Stimulated activated memory B cell treated with anti-CD40 and anti-IgM and Interleukin-4, amounts not matched to agents 10 μg/mL and 1 μg/mL and 100 μg/mL, for 72 hours (primary cell): ENCODE measurements at regions not wholly inside any gene's neighbourhood (a gene's known extent, or its start where the extent isn't known, plus 50 kb on each side); places are given as distances from the start of the nearest gene placed in this dataset.
"Not testable (repeated sequence)": the region's sequence is repeated elsewhere in the genome, so short reads cannot be mapped to it uniquely, and the experiment has no call there.

ENCODE experiments used
- ATAC-seq: fragments of 150-1000 bp; cut with Tn5 transposase; 2 replicates; pipeline ENCODE4 v1.10.0; 2021
- H3K27ac Mint-ChIP-seq: one replicate; pipeline ENCODE4 v1.8.0; 2022; ENCODE audit warnings: mild to moderate bottlenecking, mixed read lengths
- H3K27me3 Mint-ChIP-seq: one replicate; pipeline ENCODE4 v1.8.0; 2022; ENCODE audit warnings: mixed read lengths
- H3K36me3 Mint-ChIP-seq: one replicate; pipeline ENCODE4 v1.8.0; 2022; ENCODE audit warnings: mixed read lengths
- H3K4me1 Mint-ChIP-seq: one replicate; pipeline ENCODE4 v1.8.0; 2022; ENCODE audit warnings: mixed read lengths
- H3K4me3 Mint-ChIP-seq: one replicate; pipeline ENCODE4 v1.8.0; 2022; ENCODE audit warnings: mild to moderate bottlenecking, moderate library complexity, mixed read lengths
- H3K9me3 Mint-ChIP-seq: one replicate; pipeline ENCODE4 v1.8.0; 2022; ENCODE audit warnings: mixed read lengths

DNA sequence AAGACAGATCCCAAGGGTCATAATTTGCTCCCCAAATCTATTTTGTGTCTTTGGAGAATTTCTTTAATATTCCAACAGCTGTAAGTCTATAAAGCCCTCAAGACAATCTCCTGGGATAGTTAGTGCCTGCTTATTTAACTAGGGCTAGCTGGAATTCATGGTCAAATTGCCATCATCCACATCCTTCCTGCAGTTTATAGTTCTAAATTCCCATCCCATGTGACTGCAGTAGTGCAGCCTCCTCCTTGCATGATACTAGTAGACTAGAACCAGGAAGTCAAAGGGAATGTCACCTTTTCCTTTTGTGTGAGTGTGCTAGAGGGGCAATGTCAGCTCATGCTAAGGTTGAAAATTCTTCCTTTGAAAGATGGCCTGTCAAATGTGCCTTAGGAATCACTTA is 214.8 kb upstream of the PIK3R1 start:
- no peak for ATAC-seq
- Mint-ChIP-seq H3K27me3 (no peaks in the 10 kb centered on the region), H3K27ac (no peak overlapping the region), H3K36me3 (no peaks in the 10 kb centered on the region), H3K4me3 (no peak overlapping the region), H3K9me3 (no peaks in the 10 kb centered on the region), H3K4me1 (no peaks in the 10 kb centered on the region)

DNA sequence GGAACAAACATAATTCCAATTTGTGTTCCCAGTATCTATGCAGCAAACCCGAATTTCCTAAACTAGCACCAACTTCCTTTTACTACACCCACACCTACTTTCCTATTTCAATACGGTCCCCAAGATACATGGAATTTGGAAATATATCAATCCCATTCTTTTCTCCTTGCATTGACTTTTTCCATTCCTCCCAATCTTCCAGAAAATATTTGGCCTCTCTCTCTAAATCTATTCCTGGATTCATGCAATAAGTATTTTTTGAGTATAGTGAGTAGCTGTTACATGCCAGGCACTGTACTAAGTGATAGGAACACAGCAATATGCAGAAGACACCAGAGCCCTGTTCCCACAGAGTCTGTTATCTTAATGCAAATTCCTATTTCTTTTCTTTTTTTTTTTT is 216.2 kb upstream of the PIK3R1 start:
- H3K4me3 Mint-ChIP-seq: no peak overlapping the region
- H3K27me3 Mint-ChIP-seq: no peaks in the 10 kb centered on the region
- no peak overlapping the region for H3K27ac Mint-ChIP-seq
- H3K4me1 Mint-ChIP-seq: no peaks in the 10 kb centered on the region
- ATAC-seq: no peak
- no peaks in the 10 kb centered on the region for H3K36me3 Mint-ChIP-seq
- H3K9me3 Mint-ChIP-seq: no peaks in the 10 kb centered on the region

DNA sequence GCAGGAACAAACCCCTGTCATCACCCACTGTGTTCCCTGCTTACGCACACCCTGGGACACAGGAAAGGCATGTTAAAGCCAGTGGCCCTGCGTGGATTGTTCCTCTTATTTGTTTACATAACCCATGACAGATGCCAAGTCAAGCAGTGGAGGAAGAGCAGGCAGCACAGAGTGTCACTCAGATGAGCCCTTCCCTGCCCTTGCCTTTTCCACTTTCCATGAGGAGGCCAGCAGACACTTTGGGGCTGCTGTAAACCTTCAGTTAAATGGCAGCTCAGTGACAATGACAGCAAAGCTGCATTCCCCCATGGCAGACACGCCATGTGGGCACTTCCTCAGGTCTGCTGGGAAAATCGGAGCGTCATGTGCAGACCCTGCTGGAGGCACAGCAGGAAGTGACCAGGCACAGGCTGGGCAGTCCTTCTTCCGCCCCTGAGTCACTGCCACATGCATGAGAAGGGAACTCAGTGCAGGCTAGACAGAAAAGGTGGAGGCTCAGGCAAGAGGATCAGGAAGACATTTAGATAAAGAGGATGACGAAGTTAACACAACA is 216.8 kb upstream of the PIK3R1 start:
- Mint-ChIP-seq H3K36me3 (no peaks in the 10 kb centered on the region), H3K27ac (no peak overlapping the region), H3K27me3 (no peaks in the 10 kb centered on the region), H3K9me3 (no peaks in the 10 kb centered on the region), H3K4me1 (no peaks in the 10 kb centered on the region), H3K4me3 (no peak overlapping the region)
- ATAC-seq: no peak

DNA sequence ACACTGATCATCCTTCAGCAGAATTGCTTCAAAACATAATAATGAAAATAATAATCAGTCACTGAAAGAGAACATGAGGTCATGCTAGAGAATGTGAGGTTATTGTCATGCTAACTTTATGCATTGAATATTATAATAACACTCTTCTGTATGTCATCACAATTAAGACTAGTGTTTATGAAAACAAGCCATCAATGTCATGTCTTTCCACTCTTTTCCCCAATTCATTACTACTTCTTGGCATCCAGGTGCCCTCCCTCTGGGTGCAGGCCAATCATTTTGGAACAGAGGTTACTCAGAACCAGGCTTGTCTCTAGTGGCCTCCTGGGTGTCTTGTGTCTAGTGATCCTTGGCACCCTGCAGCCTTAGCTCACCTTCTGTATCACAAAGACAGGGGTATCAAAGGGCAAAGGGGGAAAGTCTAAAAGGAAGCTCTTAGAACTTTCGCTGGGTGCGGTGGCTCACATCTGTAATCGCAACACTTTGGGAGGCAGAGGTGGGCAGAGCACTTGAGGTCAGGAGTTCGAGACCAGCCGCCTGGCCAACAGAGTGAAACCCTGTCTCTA is 217.6 kb upstream of the PIK3R1 start:
- H3K36me3 Mint-ChIP-seq: no peaks in the 10 kb centered on the region
- H3K27ac Mint-ChIP-seq: no peak overlapping the region
- no peaks in the 10 kb centered on the region for H3K9me3 Mint-ChIP-seq

DNA sequence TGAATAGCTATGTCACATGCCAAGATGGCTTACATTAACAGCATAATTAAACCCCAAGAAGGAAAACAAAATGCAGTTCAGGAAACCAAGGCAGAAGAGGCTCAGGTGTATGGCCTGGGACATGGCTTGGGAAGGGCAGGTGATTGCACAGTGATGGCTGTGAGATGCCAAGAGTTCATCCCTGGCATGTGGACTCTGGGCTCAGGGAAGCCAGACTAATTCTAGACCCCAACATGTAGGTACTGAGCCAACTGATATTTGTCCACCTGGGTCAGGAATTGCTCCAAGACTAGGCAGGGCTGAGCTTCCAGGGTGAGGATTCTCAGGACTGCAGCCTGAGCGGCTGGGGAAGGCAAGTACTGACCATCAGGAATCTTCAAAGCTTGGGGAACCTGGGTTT is 218.4 kb upstream of the PIK3R1 start:
- no peaks in the 10 kb centered on the region for H3K4me1 Mint-ChIP-seq
- no peak for ATAC-seq
- H3K9me3 Mint-ChIP-seq: no peaks in the 10 kb centered on the region
- H3K4me3 Mint-ChIP-seq: no peak overlapping the region
- H3K36me3 Mint-ChIP-seq: no peaks in the 10 kb centered on the region
- no peaks in the 10 kb centered on the region for H3K27me3 Mint-ChIP-seq
- no peak overlapping the region for H3K27ac Mint-ChIP-seq

More for the DNA sequence above, 217.6 kb upstream of the PIK3R1 start:
- Mint-ChIP-seq H3K27me3 (no peaks in the 10 kb centered on the region), H3K4me1 (no peaks in the 10 kb centered on the region), H3K4me3 (no peak overlapping the region)
- ATAC-seq: no peak

DNA sequence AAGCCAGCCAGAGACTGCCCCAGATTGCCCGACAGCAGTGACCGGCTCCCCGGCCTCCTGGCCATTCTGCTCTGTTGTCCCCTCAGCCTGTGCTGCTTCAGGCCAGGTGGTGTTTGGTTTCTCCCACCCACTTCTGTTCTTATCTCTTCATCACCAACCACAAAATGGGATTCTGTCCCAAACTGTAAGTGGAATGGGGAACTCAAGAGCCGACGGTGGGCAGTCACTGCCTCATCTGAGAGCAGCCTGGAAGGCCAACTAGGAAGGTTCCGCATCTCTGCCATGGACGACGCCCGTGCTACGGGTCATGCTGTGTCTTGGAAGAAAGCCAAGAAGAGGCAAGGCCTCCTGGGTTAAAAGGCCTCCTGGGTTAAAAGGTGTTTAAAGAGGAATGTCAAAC is 219.0 kb upstream of the PIK3R1 start:
- H3K36me3 Mint-ChIP-seq: no peaks in the 10 kb centered on the region
- no peaks in the 10 kb centered on the region for H3K4me1 Mint-ChIP-seq
- no peak for ATAC-seq
- no peak overlapping the region for H3K4me3 Mint-ChIP-seq
- H3K27ac Mint-ChIP-seq: no peak overlapping the region
- H3K9me3 Mint-ChIP-seq: no peaks in the 10 kb centered on the region
- H3K27me3 Mint-ChIP-seq: no peaks in the 10 kb centered on the region

DNA sequence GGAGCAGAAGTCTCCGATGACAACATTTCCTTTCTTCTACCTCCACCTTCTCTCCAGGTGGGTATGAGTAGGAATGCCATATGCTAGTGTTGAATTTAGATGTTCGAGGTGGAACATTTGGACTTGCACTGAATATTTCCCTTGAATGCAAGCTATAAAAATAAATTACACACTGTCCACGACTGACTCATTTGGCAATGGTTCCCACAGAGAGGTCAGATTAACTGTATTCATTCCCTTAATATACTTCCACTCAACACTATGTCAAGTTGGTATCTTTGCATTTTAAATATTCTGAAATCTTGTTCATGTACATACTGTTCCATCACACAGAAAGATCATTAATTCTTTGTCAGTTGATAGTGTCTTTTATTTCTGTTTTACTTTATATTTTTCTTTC is 222.6 kb upstream of the PIK3R1 start:
- Mint-ChIP-seq H3K4me3 (no peak overlapping the region), H3K27me3 (no peaks in the 10 kb centered on the region), H3K9me3 (no peaks in the 10 kb centered on the region), H3K27ac (no peak overlapping the region), H3K36me3 (no peaks in the 10 kb centered on the region), H3K4me1 (no peaks in the 10 kb centered on the region)
- no peak for ATAC-seq

DNA sequence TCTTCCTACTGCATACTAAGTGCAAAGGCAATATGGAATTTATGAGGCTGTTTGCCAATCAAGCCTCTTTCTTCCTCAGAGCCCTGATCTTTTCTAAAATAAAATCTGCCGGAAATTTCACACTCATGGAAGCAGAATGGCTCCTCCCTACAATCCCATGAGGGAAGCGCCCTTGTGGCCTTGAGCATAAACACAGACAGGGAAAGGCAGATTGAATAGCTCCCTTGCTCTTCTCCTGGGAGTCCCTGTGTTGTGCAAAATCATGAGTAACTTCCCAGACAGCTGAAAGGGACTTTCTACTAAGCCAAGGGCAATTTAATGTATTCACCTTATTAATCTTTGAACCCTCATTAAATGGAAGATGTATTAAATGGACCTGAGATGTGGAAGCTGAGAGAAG is 226.1 kb upstream of the PIK3R1 start:
- no peak for ATAC-seq
- H3K36me3 Mint-ChIP-seq: no peaks in the 10 kb centered on the region
- H3K4me3 Mint-ChIP-seq: no peak overlapping the region
- H3K9me3 Mint-ChIP-seq: no peaks in the 10 kb centered on the region
- H3K4me1 Mint-ChIP-seq: no peaks in the 10 kb centered on the region
- no peaks in the 10 kb centered on the region for H3K27me3 Mint-ChIP-seq
- H3K27ac Mint-ChIP-seq: no peak overlapping the region

DNA sequence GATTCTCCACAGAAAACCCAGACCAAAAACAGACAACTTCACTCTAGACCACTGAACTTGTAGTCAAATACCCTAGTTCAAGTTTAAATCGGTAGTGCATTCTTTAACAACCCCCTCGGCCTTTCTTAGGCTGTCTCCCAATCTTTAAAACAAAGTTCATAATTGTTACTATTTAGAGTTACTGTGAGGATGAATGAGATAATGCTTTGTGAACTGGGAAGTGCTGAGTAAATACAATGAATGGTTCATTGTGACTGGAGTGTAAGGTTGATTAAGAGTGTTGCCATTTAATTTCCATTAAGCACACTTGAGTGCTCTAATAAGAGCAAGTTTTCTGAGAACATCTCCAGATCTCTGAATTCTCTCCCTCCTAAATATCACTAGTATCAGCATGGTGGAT is 228.8 kb upstream of the PIK3R1 start:
- no peaks in the 10 kb centered on the region for H3K36me3 Mint-ChIP-seq
- peaks cover 9% of the 10 kb centered on the region for H3K4me1 Mint-ChIP-seq
- ATAC-seq: no peak
- H3K9me3 Mint-ChIP-seq: no peaks in the 10 kb centered on the region
- H3K27me3 Mint-ChIP-seq: no peaks in the 10 kb centered on the region
- H3K4me3 Mint-ChIP-seq: no peak overlapping the region
- H3K27ac Mint-ChIP-seq: no peak overlapping the region

DNA sequence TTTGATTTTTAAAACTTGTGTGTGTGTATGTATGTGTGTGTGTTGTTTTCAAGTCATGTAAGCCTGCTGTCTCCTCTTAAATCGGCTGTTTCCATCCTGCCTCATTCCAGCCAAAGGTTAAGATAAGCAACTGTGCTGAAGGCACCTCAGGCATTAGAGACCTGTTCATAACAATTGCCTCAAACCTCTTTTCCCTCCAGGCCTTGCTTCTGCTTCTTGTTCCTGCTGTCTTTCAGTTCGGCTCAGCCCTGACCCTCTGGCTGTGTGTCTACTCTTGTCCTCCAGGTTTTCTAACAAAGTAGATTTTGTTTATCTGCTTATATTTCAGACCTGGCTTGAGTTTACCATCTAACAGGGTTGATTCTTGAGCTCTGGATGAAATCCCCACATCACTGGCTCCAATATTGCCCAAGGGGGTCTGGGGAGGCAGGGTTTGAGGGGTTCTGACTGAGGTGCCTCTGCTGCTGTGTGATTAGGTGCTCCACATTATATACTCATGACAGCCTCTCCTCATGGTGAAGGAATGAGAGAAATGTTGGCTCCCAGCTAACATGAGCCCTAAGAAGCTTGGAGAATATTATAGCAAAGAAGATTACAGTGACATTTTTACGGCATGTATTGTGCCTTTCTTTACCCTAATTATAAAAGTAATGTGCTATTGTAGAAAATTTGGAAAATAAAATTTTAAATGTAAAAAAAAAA is 229.7 kb upstream of the PIK3R1 start:
- Mint-ChIP-seq H3K27ac (no peak overlapping the region), H3K27me3 (no peaks in the 10 kb centered on the region), H3K4me3 (no peak overlapping the region), H3K9me3 (no peaks in the 10 kb centered on the region), H3K4me1 (peaks cover 9% of the 10 kb centered on the region), H3K36me3 (no peaks in the 10 kb centered on the region)
- no peak for ATAC-seq

DNA sequence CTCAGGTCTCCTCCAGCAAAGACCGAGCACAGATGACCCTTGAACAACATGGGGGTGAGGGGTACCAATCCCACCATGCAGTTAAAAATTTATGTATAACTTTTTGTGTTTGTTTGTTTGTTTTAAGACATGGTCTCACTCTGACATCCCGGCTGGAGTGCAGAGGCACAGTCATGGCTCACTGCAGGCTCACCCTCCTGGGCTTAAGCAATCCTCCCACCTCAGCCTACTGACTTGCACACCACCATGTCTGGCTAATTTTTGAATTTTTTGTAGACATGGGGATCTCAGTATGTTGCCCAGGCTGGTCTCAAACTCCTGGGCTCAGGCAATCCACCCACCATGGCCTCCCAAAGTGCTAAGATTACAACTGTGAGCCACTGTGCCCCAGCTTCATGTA is 231.0 kb upstream of the PIK3R1 start:
- H3K27me3 Mint-ChIP-seq: no peaks in the 10 kb centered on the region
- H3K4me1 Mint-ChIP-seq: peaks cover 9% of the 10 kb centered on the region
- H3K36me3 Mint-ChIP-seq: no peaks in the 10 kb centered on the region
- no peak for ATAC-seq
- H3K4me3 Mint-ChIP-seq: no peak overlapping the region
- H3K9me3 Mint-ChIP-seq: no peaks in the 10 kb centered on the region
- no peak overlapping the region for H3K27ac Mint-ChIP-seq

DNA sequence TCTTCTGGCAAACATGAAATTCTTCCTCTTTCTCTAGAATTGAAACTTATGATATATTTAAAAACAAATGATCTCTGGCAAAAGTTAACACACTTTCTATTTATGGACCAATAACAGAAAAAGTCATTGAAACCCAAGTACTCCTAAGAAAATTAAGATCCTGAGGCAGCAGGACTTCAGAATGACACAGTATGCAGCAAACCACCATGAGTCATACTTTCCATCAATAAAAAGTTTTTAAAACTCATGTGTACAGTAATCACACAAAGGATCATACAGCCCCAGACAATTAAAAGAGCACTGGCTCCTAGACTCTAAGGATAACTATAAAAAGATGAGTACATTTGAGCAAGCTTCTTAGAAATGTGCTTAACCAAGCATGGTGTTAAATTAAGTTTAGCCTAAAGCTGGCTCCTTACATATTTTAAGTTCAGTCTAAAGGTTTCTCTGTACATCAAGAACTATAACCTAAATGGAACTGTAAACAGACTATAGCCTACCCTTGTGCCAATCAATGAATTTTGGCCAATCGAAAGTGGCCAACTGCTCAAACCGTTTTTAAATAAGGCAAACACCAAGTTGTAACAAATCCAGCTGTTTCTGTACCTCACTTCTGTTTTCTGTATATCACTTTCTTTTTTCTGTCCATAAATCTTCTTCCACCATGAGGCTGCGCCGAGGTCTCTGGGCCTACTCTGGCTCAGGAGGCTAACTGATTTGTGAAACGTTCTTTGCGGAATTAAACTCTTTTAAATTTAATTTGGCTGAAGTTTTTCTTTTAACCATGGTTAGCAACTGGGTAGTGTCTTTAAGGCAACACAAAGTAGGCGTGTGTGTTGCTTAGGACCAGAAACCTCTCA is 232.1 kb upstream of the PIK3R1 start:
- no peak overlapping the region for H3K4me3 Mint-ChIP-seq
- peak; percentile 74 for ATAC-seq
- peak overlapping the region; percentile 70 for H3K27ac Mint-ChIP-seq

DNA sequence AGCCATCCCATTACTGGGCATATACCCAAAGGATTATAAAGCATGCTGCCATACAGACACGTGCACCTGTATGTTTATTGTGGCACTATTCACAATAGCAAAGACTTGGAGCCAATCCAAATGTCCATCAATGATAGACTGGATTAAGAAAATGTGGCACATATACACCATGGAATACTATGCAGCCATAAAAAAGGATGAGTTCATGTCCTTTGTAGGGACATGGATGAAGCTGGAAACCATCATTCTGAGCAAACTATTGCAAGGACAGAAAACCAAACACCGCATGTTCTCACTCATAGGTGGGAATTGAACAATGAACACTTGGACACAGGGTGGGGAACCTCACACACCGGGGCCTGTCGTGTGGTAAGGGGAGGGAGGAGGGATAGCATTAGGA is 233.4 kb upstream of the PIK3R1 start:
- H3K36me3 Mint-ChIP-seq, ATAC-seq, H3K4me3 Mint-ChIP-seq, H3K27ac Mint-ChIP-seq, H3K9me3 Mint-ChIP-seq, H3K27me3 Mint-ChIP-seq: not testable (repeated sequence)
- H3K4me1 Mint-ChIP-seq: peaks cover 20% of the 10 kb centered on the region

More for the DNA sequence above, 232.1 kb upstream of the PIK3R1 start:
- H3K27me3 Mint-ChIP-seq: no peaks in the 10 kb centered on the region
- peaks cover 9% of the 10 kb centered on the region for H3K4me1 Mint-ChIP-seq
- H3K36me3 Mint-ChIP-seq: no peaks in the 10 kb centered on the region
- H3K9me3 Mint-ChIP-seq: no peaks in the 10 kb centered on the region

DNA sequence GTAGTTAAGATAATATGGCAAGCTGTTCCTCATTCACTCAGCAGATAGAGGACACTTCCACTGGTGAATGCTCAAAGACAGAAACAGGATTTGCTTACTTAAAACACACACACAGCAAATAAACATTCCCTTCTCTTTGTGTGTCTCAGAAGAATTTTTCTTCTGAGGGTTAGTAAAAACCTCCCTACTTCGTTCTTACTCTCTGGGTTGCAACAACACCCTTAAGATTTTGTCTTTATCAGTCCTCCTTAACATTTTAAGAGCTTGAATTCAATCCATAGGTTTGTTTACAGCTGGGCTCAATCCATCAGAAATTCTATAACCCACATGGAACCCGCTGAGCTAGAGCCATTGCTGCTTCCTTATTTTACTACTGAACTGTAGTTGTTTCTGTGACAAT is 237.4 kb upstream of the PIK3R1 start:
- Mint-ChIP-seq H3K4me3 (no peak overlapping the region), H3K4me1 (peaks cover 27% of the 10 kb centered on the region), H3K27me3 (no peaks in the 10 kb centered on the region), H3K36me3 (no peaks in the 10 kb centered on the region), H3K27ac (peak overlapping the region; percentile 23), H3K9me3 (no peaks in the 10 kb centered on the region)
- no peak for ATAC-seq

DNA sequence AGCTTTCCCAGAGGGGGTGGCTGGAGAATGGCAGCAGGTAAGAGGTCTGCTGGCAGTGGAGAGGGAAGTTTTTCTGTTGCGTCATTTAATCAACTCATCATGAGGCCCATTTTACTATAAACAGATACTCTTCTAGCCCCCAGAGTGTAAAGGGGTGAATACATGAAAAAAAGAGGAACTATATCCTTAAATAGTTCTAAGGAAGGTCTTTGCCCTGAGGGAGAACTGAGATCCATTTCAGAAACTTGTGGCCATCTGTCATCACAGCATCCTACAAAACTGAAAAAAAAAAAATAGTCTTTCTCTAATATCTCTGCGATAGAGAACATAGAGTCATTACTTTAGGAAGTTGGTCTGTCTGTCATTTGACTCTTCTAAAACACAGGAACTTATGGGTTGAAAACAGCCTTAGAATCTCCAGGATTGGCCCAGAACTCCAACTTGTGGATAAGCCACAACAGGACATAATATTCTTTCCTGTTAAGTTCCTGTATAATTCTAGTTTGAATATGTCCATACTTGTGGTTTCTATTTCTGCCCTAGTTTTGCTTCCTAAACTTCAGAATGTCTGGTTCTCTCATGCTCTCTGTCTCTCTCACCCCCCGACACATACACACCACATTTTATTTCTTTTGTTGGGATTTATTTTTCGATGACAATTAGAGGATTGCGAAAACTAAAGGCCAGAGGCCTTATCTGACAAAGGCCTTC is 238.5 kb upstream of the PIK3R1 start:
- Mint-ChIP-seq H3K27ac (peak overlapping the region; percentile 27), H3K4me3 (no peak overlapping the region), H3K4me1 (peaks cover 22% of the 10 kb centered on the region), H3K27me3 (no peaks in the 10 kb centered on the region), H3K36me3 (no peaks in the 10 kb centered on the region), H3K9me3 (no peaks in the 10 kb centered on the region)
- ATAC-seq: no peak
